ENCODE measurements at regions not wholly inside any gene's neighbourhood (a gene's known extent, or its start where the extent isn't known, plus 50 kb on each side); places are given as distances from the start of the nearest gene placed in this dataset.
A peak's percentile ranks its signal among the peaks of the same experiment; 100 is the strongest.
"Not testable (repeated sequence)": the region's sequence is repeated elsewhere in the genome, so short reads cannot be mapped to it uniquely, and the experiment has no call there.

- DNase-seq (ENCODE audit: low read depth in 2 of 2), result no peak
Observed at GRCh38 chr12:128068211-128068610, 198.8 kb upstream of the TMEM132C start.

DNA sequence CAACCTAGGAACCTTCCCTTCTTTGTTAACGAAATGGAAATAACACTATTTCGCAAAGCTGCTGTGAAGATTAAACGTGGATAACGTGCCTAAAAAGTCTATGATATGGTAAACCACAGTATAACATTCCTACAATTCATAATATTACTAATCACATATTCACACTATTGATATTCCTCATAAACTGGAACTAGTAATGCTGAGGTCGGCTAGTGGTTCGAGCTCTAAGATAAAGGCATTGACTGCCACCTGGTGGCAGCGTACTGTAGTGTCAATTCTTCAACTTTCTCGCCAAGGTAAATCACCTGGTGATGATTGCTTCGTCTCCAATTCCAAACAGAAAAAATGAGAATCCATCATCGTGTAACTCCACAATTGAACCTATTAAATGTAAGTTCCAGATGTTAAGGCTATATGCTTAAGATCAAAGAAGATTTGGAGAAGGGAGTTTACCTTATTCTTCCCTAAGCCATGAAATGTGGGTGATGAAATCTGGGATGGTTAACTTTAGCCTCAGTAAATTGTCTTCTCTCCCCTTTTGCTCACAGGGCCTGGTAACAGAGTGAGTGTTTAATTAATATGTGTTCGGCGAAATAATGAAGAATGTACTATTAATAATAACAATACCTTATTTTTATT lies 197.5 kb upstream of the TMEM132C start:
- peak in 1 of 2 donors; percentile 3 for DNase-seq (ENCODE audit: low read depth in 2 of 2)

DNA sequence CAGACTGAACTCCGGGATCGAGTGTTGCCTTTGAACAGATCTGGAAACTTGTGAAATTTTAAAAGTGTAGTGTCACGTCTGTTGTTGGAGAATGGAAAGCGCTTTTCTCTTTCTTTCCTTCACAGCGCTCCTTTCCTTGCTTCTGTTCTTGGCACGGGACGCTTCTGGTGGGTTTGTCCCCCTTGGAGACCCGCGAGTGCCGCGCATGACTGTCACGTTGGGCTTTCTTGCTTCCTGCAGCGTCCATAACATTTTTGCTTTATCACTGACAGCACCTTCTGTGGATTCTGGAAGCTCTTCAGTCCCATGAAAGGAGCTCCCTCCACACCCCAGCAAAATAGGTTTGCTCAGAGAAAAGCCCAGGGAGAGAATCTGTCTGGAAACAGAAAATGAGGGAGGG lies 193.0 kb upstream of the TMEM132C start:
- no peak for DNase-seq (ENCODE audit: low read depth in 2 of 2)

DNA sequence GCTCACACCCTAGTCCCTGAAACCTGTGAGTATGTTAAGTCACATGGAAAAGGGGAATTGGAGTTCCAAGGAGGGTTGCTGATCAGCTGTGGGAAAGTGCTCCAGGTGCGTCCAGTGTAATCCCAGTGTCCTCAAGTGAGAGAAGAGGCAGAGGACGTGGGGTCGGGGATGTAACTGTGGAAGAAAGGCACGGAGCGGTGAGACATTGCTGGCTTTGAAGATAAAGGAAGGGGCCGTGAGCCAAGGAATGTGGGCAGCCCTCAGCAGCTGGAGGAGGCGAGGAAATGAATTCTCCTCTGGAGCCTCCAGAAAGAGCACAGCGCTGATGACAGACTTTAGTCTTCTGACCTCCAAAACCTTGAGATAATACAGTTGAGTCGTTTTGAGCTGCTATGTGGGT lies 191.6 kb upstream of the TMEM132C start:
- DNase-seq (ENCODE audit: low read depth in 2 of 2), result no peak

- no peak for DNase-seq (ENCODE audit: low read depth in 2 of 2)
Observed at GRCh38 chr12:128076188-128076587, 190.8 kb upstream of the TMEM132C start.

GRCh38 chr12:128077211-128077916 lies 189.6 kb upstream of the TMEM132C start:
- DNase-seq (ENCODE audit: low read depth in 2 of 2), result no peak

DNA sequence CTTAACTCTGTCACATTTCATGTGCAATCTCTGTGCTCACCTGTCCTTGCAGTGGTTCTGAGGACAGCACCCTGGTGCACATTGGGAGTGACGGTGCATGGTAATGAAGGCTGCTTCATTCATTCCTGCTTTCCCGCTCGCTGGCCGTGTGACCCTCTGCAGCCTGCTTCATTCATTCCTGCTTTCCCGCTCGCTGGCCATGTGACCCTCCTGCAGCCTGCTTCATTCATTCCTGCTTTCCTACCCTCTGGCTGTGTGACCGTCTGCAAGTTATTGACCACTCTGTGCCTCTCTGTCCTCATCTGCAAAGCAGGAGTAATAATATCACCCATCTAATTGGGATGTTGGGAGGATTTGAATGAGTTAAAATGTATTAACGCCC lies 189.1 kb upstream of the TMEM132C start:
- no peak for DNase-seq (ENCODE audit: low read depth in 2 of 2)

- DNase-seq (ENCODE audit: low read depth in 2 of 2), result no peak
Observed at GRCh38 chr12:128078301-128078971, 188.5 kb upstream of the TMEM132C start.

GRCh38 chr12:128079446-128079845 lies 187.5 kb upstream of the TMEM132C start:
- no peak for DNase-seq (ENCODE audit: low read depth in 2 of 2)

DNA sequence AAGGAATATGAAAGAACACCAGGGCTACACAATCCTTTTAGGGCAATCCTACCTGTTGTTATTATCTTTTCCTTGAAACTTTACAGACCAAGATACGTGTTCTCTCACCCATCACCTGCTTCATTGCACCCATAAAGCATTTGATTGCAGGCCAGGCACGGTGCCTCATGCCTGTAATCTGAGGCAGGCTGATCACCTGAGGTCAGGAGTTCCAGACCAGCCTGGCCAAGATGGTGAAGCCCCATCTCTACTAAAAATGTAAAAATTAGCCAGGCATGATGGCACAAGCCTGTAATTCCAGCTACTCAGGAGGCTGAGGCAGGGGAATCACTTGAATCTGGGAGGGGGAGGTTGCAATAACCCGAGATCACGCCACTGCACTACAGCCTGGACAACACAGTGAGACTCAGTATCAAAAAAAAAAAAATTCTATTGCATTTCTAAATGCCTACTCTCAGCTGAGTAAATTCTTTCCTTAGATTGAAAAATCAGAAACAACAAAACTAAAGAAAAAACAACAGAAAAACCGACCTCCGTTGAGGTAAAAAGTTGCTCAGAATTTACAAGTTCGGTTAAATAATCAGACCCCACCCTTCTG lies 183.7 kb upstream of the TMEM132C start:
- no peak for DNase-seq (ENCODE audit: low read depth in 2 of 2)

- no peak for DNase-seq (ENCODE audit: low read depth in 2 of 2)
Observed at GRCh38 chr12:128088926-128089325, 178.0 kb upstream of the TMEM132C start.

GRCh38 chr12:128089961-128090360 lies 177.0 kb upstream of the TMEM132C start:
- DNase-seq (ENCODE audit: low read depth in 2 of 2), result no peak

- no peak for DNase-seq (ENCODE audit: low read depth in 2 of 2)
Observed at GRCh38 chr12:128091101-128091720, 175.8 kb upstream of the TMEM132C start.

DNA sequence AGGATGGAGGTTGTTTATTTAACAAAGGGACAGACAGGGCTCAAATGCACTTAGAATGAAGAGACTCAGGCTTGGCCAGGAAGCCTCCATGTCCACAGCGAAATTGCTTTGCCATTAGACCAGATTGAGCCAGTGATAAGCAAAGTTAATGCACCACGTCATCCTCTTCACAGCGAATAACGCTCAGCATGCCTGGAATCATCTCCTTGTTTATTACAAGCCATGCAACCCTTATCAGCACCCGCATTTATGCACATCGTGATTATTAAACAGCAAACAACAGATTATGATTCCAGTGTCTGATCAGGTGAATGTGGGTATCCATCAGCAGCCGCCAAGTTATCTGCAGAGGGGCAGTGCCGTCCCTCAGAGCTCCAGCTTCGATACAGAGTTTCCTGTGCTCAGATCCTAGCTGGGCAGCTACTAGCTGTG lies 175.0 kb upstream of the TMEM132C start:
- no peak for DNase-seq (ENCODE audit: low read depth in 2 of 2)

GRCh38 chr12:128098730-128099129 lies 168.2 kb upstream of the TMEM132C start:
- DNase-seq (ENCODE audit: low read depth in 2 of 2), result no peak

DNA sequence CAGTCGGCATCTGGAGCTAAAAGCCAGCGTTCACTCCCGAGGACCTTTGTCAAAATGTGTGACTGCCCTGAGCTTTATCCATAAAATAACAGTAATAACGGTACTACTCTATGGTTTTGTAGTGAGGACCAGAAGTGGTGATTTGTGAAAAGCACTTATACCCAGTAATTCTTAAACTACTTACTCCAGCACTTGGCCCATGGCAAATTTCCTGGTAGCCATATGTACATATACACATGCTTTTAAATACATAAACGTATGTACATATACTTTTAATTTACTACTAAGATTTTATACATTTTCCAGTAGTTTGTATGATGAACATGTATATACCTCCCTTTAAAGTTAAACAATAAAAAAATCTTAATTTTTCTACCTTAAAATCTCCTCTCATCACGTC lies 163.8 kb upstream of the TMEM132C start:
- DNase-seq (ENCODE audit: low read depth in 2 of 2), result no peak

GRCh38 chr12:128109236-128109635 lies 157.7 kb upstream of the TMEM132C start:
- no peak for DNase-seq (ENCODE audit: low read depth in 2 of 2)

DNA sequence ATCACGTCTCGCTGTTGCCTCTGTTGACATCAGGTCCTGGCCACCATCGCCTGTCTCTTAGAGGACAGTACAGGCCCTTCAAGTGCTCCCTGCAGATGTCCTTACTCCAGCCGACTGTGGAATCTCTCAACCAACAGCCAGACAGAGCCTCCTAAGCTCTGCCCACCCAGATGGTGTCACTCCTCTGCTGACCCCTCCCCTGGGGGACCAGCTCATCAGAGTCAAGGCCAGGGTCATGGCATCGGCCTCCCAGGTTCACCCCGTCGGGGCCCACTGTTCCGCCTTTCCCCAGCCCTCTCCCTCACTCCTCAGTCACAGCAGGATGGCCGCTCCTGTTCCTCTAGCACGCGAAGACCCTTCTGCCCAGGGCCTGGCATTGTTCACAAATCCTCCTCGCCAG lies 157.3 kb upstream of the TMEM132C start:
- DNase-seq (ENCODE audit: low read depth in 2 of 2), result no peak

GRCh38 chr12:128111333-128111732 lies 155.6 kb upstream of the TMEM132C start:
- DNase-seq (ENCODE audit: low read depth in 2 of 2), result no peak

DNA sequence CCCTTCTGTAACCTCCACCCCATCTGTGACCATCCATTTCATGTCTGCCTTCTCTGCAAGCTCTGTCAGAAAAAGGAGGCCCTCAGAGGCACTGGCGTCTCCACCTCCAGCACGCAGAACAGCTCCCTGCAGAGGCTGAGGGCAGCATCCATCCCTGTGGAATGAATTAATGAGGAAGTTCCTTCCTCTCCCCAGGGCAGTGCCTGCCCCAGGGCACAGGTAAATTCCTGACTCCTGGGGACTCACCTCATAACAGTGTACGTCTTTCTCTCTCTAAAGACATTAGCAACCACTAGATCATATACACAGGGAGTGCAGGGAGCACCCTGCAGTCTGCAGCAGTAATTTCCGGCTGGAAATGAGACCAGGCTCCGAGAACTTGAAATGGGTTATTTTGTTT lies 155.0 kb upstream of the TMEM132C start:
- DNase-seq (ENCODE audit: low read depth in 2 of 2), result no peak

DNA sequence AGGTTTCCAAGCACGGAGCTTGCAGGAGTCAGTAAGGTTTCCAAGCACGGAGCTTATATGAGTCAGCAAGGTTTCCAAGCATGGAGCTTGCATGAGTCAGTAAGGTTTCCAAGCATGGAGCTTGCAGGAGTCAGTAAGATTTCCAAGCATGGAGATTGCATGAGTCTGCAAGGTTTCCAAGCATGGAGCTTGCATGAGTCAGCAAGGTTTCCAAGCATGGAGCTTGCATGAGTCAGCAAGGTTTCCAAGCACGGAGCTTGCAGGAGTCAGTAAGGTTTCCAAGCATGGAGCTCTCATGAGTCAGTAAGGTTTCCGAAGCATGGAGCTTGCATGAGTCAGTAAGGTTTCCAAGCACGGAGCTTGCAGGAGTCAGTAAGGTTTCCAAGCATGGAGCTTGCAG lies 153.7 kb upstream of the TMEM132C start:
- DNase-seq (ENCODE audit: low read depth in 2 of 2), result not testable (repeated sequence)

DNA sequence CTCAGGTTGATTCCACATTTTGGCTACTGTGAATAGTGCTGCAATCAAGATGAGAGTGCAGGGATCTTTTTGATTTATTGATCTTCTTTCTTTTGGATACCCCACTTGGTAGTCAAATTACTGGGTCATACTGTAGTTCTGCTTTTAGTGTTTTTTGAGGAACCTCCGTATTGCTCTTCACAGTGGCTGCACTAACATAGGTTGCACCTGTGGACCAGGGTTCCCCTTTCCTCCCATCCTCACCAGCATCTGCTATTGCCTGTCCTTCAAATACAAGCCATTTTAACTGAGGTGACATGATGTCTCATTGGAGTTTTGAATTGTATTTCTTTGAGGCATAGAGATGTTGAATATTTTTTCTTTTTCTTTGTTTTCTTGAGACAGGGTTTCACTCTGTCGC lies 152.5 kb upstream of the TMEM132C start:
- DNase-seq (ENCODE audit: low read depth in 2 of 2), result no peak
